ENCODE measurements at regions not wholly inside any gene's neighbourhood (a gene's known extent, or its start where the extent isn't known, plus 50 kb on each side); places are given as distances from the start of the nearest gene placed in this dataset.
A peak's percentile ranks its signal among the peaks of the same experiment; 100 is the strongest.
"Not testable (repeated sequence)": the region's sequence is repeated elsewhere in the genome, so short reads cannot be mapped to it uniquely, and the experiment has no call there.

- no peaks in the 10 kb centered on the region for H3K36me3 Mint-ChIP-seq (ENCODE audit: low read depth)
- ATAC-seq (no peak), DNase-seq (no peak)
- H3K27me3 Mint-ChIP-seq: no peaks in the 10 kb centered on the region
- no peak overlapping the region for H3K4me3 Mint-ChIP-seq
- ChIA-PET CTCF (no interaction called here), POLR2A (no interaction called here)
- H3K27ac Mint-ChIP-seq: no peak overlapping the region
- no peaks in the 10 kb centered on the region for H3K4me1 Mint-ChIP-seq
- intact Hi-C loops (cut with DNase I, micrococcal nuclease): no loop called here
- H3K9me3 Mint-ChIP-seq (ENCODE audit: low read depth): no peaks in the 10 kb centered on the region
Measured at GRCh38 chr10:16014469-16014868, 154.2 kb upstream of the MINDY3 start.

- no peak for DNase-seq
- H3K9me3 Mint-ChIP-seq (ENCODE audit: low read depth): peaks cover 5% of the 10 kb centered on the region
- no peaks in the 10 kb centered on the region for H3K4me1 Mint-ChIP-seq
- ATAC-seq: no peak
- no peak overlapping the region for H3K27ac Mint-ChIP-seq
- H3K36me3 Mint-ChIP-seq (ENCODE audit: low read depth): no peaks in the 10 kb centered on the region
- POLR2A ChIA-PET: no interaction called here
- H3K27me3 Mint-ChIP-seq: no peaks in the 10 kb centered on the region
- no peak overlapping the region for H3K4me3 Mint-ChIP-seq
- CTCF ChIA-PET: no interaction called here
- intact Hi-C loops (cut with DNase I, micrococcal nuclease): no loop called here
Measured at GRCh38 chr10:16016688-16017087, 156.4 kb upstream of the MINDY3 start.

- no peak overlapping the region for H3K27ac Mint-ChIP-seq
- ChIA-PET CTCF (no interaction called here), POLR2A (no interaction called here)
- intact Hi-C loops (cut with DNase I, micrococcal nuclease): no loop called here
- no peak overlapping the region for H3K4me3 Mint-ChIP-seq
- H3K27me3 Mint-ChIP-seq: no peaks in the 10 kb centered on the region
- peaks cover 5% of the 10 kb centered on the region for H3K9me3 Mint-ChIP-seq (ENCODE audit: low read depth)
- ATAC-seq: no peak
- no peak for DNase-seq
- no peaks in the 10 kb centered on the region for H3K36me3 Mint-ChIP-seq (ENCODE audit: low read depth)
- no peaks in the 10 kb centered on the region for H3K4me1 Mint-ChIP-seq
Measured at GRCh38 chr10:16020836-16021235, 160.5 kb upstream of the MINDY3 start.

GRCh38 chr10:16026832-16027231 lies 166.5 kb upstream of the MINDY3 start:
- H3K4me3 Mint-ChIP-seq; H3K27ac Mint-ChIP-seq; H3K9me3 Mint-ChIP-seq (ENCODE audit: low read depth); intact Hi-C loops (cut with DNase I, micrococcal nuclease); H3K36me3 Mint-ChIP-seq (ENCODE audit: low read depth); DNase-seq; H3K4me1 Mint-ChIP-seq; H3K27me3 Mint-ChIP-seq; POLR2A ChIA-PET; ATAC-seq: not testable (repeated sequence)
- CTCF ChIA-PET: interaction anchor here (0.6 kb wide), 1 partner anchor 251 kb away, joined by 4 read pairs; no protein-coding TSS in a partner anchor

- ATAC-seq (no peak), DNase-seq (no peak)
- Mint-ChIP-seq H3K27ac (no peak overlapping the region), H3K36me3 (ENCODE audit: low read depth) (no peaks in the 10 kb centered on the region), H3K9me3 (ENCODE audit: low read depth) (peaks cover 12% of the 10 kb centered on the region), H3K4me3 (no peak overlapping the region), H3K27me3 (no peaks in the 10 kb centered on the region), H3K4me1 (no peaks in the 10 kb centered on the region)
- CTCF ChIA-PET: no interaction called here
- intact Hi-C loops (cut with DNase I, micrococcal nuclease): no loop called here
- POLR2A ChIA-PET: no interaction called here
Measured at GRCh38 chr10:16030562-16030961, 170.3 kb upstream of the MINDY3 start.

GRCh38 chr10:16049050-16049449 lies 188.7 kb upstream of the MINDY3 start:
- no peak for ATAC-seq
- CTCF ChIA-PET: no interaction called here
- POLR2A ChIA-PET: no interaction called here
- DNase-seq: no peak
- no peaks in the 10 kb centered on the region for H3K9me3 Mint-ChIP-seq (ENCODE audit: low read depth)
- H3K4me3 Mint-ChIP-seq: no peak overlapping the region
- no peaks in the 10 kb centered on the region for H3K4me1 Mint-ChIP-seq
- intact Hi-C loops (cut with DNase I, micrococcal nuclease): no loop called here
- no peaks in the 10 kb centered on the region for H3K36me3 Mint-ChIP-seq (ENCODE audit: low read depth)
- H3K27me3 Mint-ChIP-seq: no peaks in the 10 kb centered on the region
- H3K27ac Mint-ChIP-seq: no peak overlapping the region

- Mint-ChIP-seq H3K4me3 (no peak overlapping the region), H3K27ac (no peak overlapping the region), H3K9me3 (ENCODE audit: low read depth) (no peaks in the 10 kb centered on the region), H3K4me1 (no peaks in the 10 kb centered on the region), H3K27me3 (peaks cover 4% of the 10 kb centered on the region), H3K36me3 (ENCODE audit: low read depth) (no peaks in the 10 kb centered on the region)
- ChIA-PET CTCF (no interaction called here), POLR2A (no interaction called here)
- no peak for DNase-seq
- ATAC-seq: no peak
- intact Hi-C loops (cut with DNase I, micrococcal nuclease): no loop called here
Measured at GRCh38 chr10:16049782-16050181, 189.5 kb upstream of the MINDY3 start.

- intact Hi-C loops (cut with DNase I, micrococcal nuclease): no loop called here
- no peak for ATAC-seq
- no peaks in the 10 kb centered on the region for H3K9me3 Mint-ChIP-seq (ENCODE audit: low read depth)
- no peaks in the 10 kb centered on the region for H3K27me3 Mint-ChIP-seq
- H3K4me1 Mint-ChIP-seq: no peaks in the 10 kb centered on the region
- DNase-seq: no peak
- H3K27ac Mint-ChIP-seq: no peak overlapping the region
- POLR2A ChIA-PET: no interaction called here
- H3K36me3 Mint-ChIP-seq (ENCODE audit: low read depth): no peaks in the 10 kb centered on the region
- CTCF ChIA-PET: interaction anchor here (0.6 kb wide), 1 partner anchor 9 kb away, joined by 3 read pairs; no protein-coding TSS in a partner anchor
- no peak overlapping the region for H3K4me3 Mint-ChIP-seq
Measured at GRCh38 chr10:16063350-16063749, 203.0 kb upstream of the MINDY3 start.

GRCh38 chr10:16083551-16083950 lies 223.2 kb upstream of the MINDY3 start:
- H3K27ac Mint-ChIP-seq; H3K9me3 Mint-ChIP-seq (ENCODE audit: low read depth); H3K4me3 Mint-ChIP-seq; POLR2A ChIA-PET; H3K36me3 Mint-ChIP-seq (ENCODE audit: low read depth); H3K27me3 Mint-ChIP-seq; H3K4me1 Mint-ChIP-seq; CTCF ChIA-PET; intact Hi-C loops (cut with DNase I, micrococcal nuclease); DNase-seq; ATAC-seq: not testable (repeated sequence)

GRCh38 chr10:16105082-16105481 lies 244.8 kb upstream of the MINDY3 start:
- Mint-ChIP-seq H3K27me3 (peaks cover 4% of the 10 kb centered on the region), H3K36me3 (ENCODE audit: low read depth) (no peaks in the 10 kb centered on the region), H3K4me1 (no peaks in the 10 kb centered on the region), H3K9me3 (ENCODE audit: low read depth) (peaks cover 2% of the 10 kb centered on the region), H3K27ac (no peak overlapping the region), H3K4me3 (no peak overlapping the region)
- intact Hi-C loops (cut with DNase I, micrococcal nuclease): no loop called here
- ATAC-seq (no peak), DNase-seq (no peak)
- CTCF ChIA-PET: no interaction called here
- POLR2A ChIA-PET: no interaction called here

- peak; percentile 16 for DNase-seq
- H3K4me1 Mint-ChIP-seq: no peaks in the 10 kb centered on the region
- H3K4me3 Mint-ChIP-seq: no peak overlapping the region
- no peak overlapping the region for H3K27ac Mint-ChIP-seq
- intact Hi-C loops (cut with DNase I, micrococcal nuclease): loop anchor here (2.0 kb wide), 1 partner anchor 660 kb away; no protein-coding TSS in a partner anchor
- no peaks in the 10 kb centered on the region for H3K9me3 Mint-ChIP-seq (ENCODE audit: low read depth)
- CTCF ChIA-PET: interaction anchor here (0.6 kb wide), 1 partner anchor 29 kb away, joined by 5 read pairs; no protein-coding TSS in a partner anchor
- H3K27me3 Mint-ChIP-seq: peaks cover 6% of the 10 kb centered on the region
- no peak for ATAC-seq
- POLR2A ChIA-PET: interaction anchor here (0.5 kb wide), 1 partner anchor 29 kb away, joined by 7 read pairs; no protein-coding TSS in a partner anchor
- no peaks in the 10 kb centered on the region for H3K36me3 Mint-ChIP-seq (ENCODE audit: low read depth)
Measured at GRCh38 chr10:16116404-16117304, 256.3 kb upstream of the MINDY3 start.

- ATAC-seq (no peak), DNase-seq (no peak)
- Mint-ChIP-seq H3K9me3 (ENCODE audit: low read depth) (no peaks in the 10 kb centered on the region), H3K27me3 (peaks cover 6% of the 10 kb centered on the region), H3K4me1 (no peaks in the 10 kb centered on the region), H3K4me3 (no peak overlapping the region), H3K36me3 (ENCODE audit: low read depth) (no peaks in the 10 kb centered on the region), H3K27ac (no peak overlapping the region)
- intact Hi-C loops (cut with DNase I, micrococcal nuclease): loop anchor here (2.0 kb wide), 1 partner anchor 660 kb away; no protein-coding TSS in a partner anchor
- ChIA-PET CTCF (interaction anchor here (0.7 kb wide), 1 partner anchor 98 kb away, joined by 3 read pairs; no protein-coding TSS in a partner anchor), POLR2A (interaction anchor here (0.5 kb wide), 1 partner anchor 30 kb away, joined by 7 read pairs; no protein-coding TSS in a partner anchor)
Measured at GRCh38 chr10:16117305-16117695, 257.0 kb upstream of the MINDY3 start.
